Naive thymus-derived CD4-positive, alpha-beta T cell (primary cell): ENCODE measurements at regions not wholly inside any gene's neighbourhood (a gene's known extent, or its start where the extent isn't known, plus 50 kb on each side); places are given as distances from the start of the nearest gene placed in this dataset.
"Not testable (repeated sequence)": the region's sequence is repeated elsewhere in the genome, so short reads cannot be mapped to it uniquely, and the experiment has no call there.

Experiments used
- ATAC-seq: fragments of 150-1000 bp; cut with Tn5 transposase; 2 replicates; pipeline ENCODE4 v1.10.0; 2021; ENCODE audit warnings: mild to moderate bottlenecking, moderate library complexity
- CTCF ChIA-PET: fragments of 350-600 bp; sonication (Branson Sonifier 250); formaldehyde crosslinking; loops from one replicate; lab custom pipeline; 2021; ENCODE audit warnings: antibody characterized with exemption; lab: Charles Lee
- POLR2A ChIA-PET: fragments of 350-600 bp; sonication (Branson Sonifier 250); formaldehyde crosslinking; loops from one replicate; lab custom pipeline; 2021; ENCODE audit warnings: antibody characterized with exemption, inconsistent platforms; lab: Charles Lee
- DNase-seq, 9 donors: peaks; one replicate each; pipeline versions ENCODE4 v3.0.0 to v3.0.0-alpha.2; 2020 to 2022; ENCODE audit warnings: mixed read lengths in 1 of 9
- H3K27ac ChIP-seq: one replicate; pipeline ENCODE4 v1.7.0; 2013; ENCODE audit warnings: mild to moderate bottlenecking, low read depth, low read length, moderate library complexity
- H3K27me3 ChIP-seq, 2 donors: one replicate each; pipeline ENCODE4 v1.7.0; 2013; ENCODE audit warnings: low read length in 2 of 2, mild to moderate bottlenecking in 2 of 2, moderate library complexity in 2 of 2; ENCODE audit not compliant: control insufficient read depth in 2 of 2, insufficient read depth in 2 of 2
- H3K36me3 ChIP-seq, 3 experiments: 1 replicate in 2 of 3; 2 replicates in 1 of 3; pipeline ENCODE4 v1.7.0; 2013; ENCODE audit warnings: low read length in 3 of 3, mild to moderate bottlenecking in 3 of 3, moderate library complexity in 1 of 3; ENCODE audit not compliant: insufficient read depth in 3 of 3, control insufficient read depth in 2 of 3
- H3K4me1 ChIP-seq, 2 donors: one replicate each; pipeline ENCODE4 v1.7.0; 2013; ENCODE audit warnings: low read length in 2 of 2, mild to moderate bottlenecking in 2 of 2, moderate library complexity in 1 of 2; ENCODE audit not compliant: control insufficient read depth in 2 of 2, insufficient read depth in 2 of 2
- H3K4me3 ChIP-seq: 2 replicates; pipeline ENCODE4 v1.7.0; 2013; ENCODE audit warnings: mild to moderate bottlenecking, low read length
- H3K9me3 ChIP-seq, 3 experiments: 1 replicate in 2 of 3; 2 replicates in 1 of 3; pipeline ENCODE4 v1.7.0; 2013; ENCODE audit warnings: low read length in 3 of 3; ENCODE audit not compliant: control insufficient read depth in 2 of 3
- H3K27ac Mint-ChIP-seq, 9 donors: one replicate each; pipeline ENCODE4 v1.8.0; 2020 to 2022; ENCODE audit warnings: mixed read lengths in 9 of 9, mild to moderate bottlenecking in 8 of 9, moderate library complexity in 5 of 9, inconsistent platforms in 2 of 9
- H3K27me3 Mint-ChIP-seq, 5 donors: one replicate each; pipeline ENCODE4 v1.8.0; 2021 to 2022; ENCODE audit warnings: mixed read lengths in 5 of 5, mild to moderate bottlenecking in 1 of 5
- H3K36me3 Mint-ChIP-seq, 5 donors: one replicate each; pipeline ENCODE4 v1.8.0; 2020 to 2022; ENCODE audit warnings: mixed read lengths in 5 of 5, mild to moderate bottlenecking in 3 of 5, inconsistent platforms in 1 of 5
- H3K4me1 Mint-ChIP-seq, 7 donors: one replicate each; pipeline ENCODE4 v1.8.0; 2020 to 2022; ENCODE audit warnings: mixed read lengths in 7 of 7, mild to moderate bottlenecking in 3 of 7, inconsistent platforms in 1 of 7
- H3K4me3 Mint-ChIP-seq, 10 donors: one replicate each; pipeline ENCODE4 v1.8.0; 2020 to 2022; ENCODE audit warnings: mild to moderate bottlenecking in 10 of 10, mixed read lengths in 10 of 10, moderate library complexity in 6 of 10, inconsistent platforms in 2 of 10
- H3K9me3 Mint-ChIP-seq, 11 donors: one replicate each; pipeline ENCODE4 v1.8.0; 2020 to 2022; ENCODE audit warnings: mixed read lengths in 11 of 11, mild to moderate bottlenecking in 4 of 11, inconsistent platforms in 1 of 11, moderate library complexity in 1 of 11
- intact Hi-C, 2 donors: fragments of 100-400 bp; cut with micrococcal nuclease; formaldehyde crosslinking; loops; one replicate each; pipeline ENCODE4 v1.15.1; 2023

DNA sequence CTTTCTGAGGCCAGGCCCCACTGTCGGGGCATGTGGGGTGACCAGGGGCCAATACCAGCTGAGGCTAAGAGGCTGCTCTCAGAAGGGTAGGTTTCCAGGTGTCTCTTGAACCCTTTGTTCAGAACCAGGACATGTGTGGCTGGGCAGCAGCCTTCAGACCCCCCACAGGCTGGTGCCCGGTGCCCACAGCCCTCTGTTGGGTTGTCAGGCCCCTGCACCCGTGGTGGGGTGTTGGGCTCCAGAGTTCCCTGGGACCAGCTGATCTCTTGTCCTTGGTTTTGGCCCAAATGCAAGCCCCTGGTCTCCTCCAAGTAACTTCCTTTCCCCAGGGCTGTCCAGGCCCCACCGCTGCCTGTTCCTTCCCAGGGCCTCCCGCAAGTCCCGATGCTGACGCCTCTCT lies 226.0 kb downstream of the TMEM121 start:
- H3K4me1 Mint-ChIP-seq, CTCF ChIA-PET, DNase-seq, H3K36me3 Mint-ChIP-seq, H3K4me1 ChIP-seq, intact Hi-C loops, POLR2A ChIA-PET, H3K27me3 Mint-ChIP-seq, H3K27ac Mint-ChIP-seq, ATAC-seq, H3K27me3 ChIP-seq, H3K4me3 Mint-ChIP-seq, H3K36me3 ChIP-seq, H3K27ac ChIP-seq, H3K9me3 ChIP-seq, H3K4me3 ChIP-seq: not testable (repeated sequence)
- peaks cover 0 to 20% (median 5%) of the 10 kb centered on the region in 11 donors for H3K9me3 Mint-ChIP-seq

DNA sequence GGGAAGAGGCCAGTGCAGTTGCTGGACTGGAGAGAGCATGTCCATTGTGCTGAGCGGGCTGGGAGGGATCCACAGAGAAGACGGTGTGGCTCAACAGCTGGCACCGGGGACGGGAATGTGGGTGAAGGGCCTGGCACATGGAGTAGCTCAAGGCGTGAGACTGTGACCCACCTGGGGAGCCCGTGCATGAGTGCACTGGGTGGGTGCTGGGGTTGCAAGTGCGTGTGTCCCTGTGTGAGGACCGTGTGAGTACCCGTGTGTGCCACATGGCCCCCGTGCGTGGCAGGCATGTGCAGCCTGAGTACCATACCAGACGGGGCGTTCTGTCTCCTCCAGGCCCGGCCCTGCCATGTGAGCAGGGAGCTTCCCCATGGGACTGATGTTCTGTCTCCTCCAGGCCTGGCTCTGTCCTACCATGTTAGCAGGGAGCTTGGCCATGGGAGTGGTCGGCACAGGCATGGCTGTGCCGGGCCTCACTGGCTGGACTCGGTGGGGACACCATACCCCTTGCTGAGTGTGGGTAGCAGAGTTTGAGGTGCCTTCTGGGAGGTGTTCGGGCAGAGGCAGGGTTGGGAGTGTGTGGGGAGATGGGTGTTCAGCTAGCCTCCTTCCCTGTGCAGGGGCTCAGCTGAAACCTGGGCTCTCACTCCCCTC lies 234.4 kb downstream of the TMEM121 start:
- Histone ChIP-seq H3K4me1 (no peaks in the 10 kb centered on the region), H3K4me3 (no peak overlapping the region), H3K9me3 (no peaks in the 10 kb centered on the region), H3K36me3 (no peaks in the 10 kb centered on the region), H3K27me3 (no peaks in the 10 kb centered on the region), H3K27ac (no peak overlapping the region)
- intact Hi-C loops: no loop called here
- Mint-ChIP-seq H3K27me3 (peaks cover 0 to 11% (median 4%) of the 10 kb centered on the region in 5 donors), H3K27ac (no peak overlapping the region), H3K36me3 (peaks cover 0 to 9% (median 5%) of the 10 kb centered on the region in 5 donors), H3K4me3 (no peak overlapping the region), H3K4me1 (no peaks in the 10 kb centered on the region), H3K9me3 (peaks cover 0 to 22% (median 8%) of the 10 kb centered on the region in 11 donors)
- ATAC-seq (no peak), DNase-seq (peak in 1 of 9 donors; percentile 5)
- ChIA-PET CTCF (no interaction called here), POLR2A (no interaction called here)

DNA sequence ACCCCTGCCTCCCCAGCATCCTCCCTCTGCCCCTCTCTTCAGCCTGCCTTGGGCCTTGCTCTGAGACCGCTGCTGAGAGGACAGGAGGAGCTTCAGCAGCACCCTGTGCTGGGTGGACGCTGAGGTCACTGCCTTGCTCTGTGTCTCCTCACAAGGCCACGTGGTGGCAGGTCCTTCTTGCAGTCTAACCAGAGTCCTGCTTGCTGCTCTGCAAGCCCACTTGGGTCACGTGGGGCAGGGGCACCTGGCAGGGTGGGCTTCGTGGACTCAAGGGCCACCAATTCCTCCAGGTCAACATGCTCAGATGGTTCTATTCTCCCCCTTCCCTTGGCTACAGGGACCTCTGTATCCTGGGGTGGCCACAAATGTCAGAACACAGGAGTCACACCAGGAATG lies 235.0 kb downstream of the TMEM121 start:
- H3K4me3 ChIP-seq, H3K27me3 ChIP-seq, H3K4me1 ChIP-seq, DNase-seq, H3K4me3 Mint-ChIP-seq, H3K36me3 Mint-ChIP-seq, H3K4me1 Mint-ChIP-seq, H3K36me3 ChIP-seq, H3K9me3 ChIP-seq, CTCF ChIA-PET, H3K27ac ChIP-seq, POLR2A ChIA-PET, intact Hi-C loops, H3K27ac Mint-ChIP-seq, ATAC-seq: not testable (repeated sequence)
- peaks cover 0 to 11% (median 5%) of the 10 kb centered on the region in 5 donors for H3K27me3 Mint-ChIP-seq
- peaks cover 0 to 22% (median 8%) of the 10 kb centered on the region in 11 donors for H3K9me3 Mint-ChIP-seq

- no peaks in the 10 kb centered on the region for H3K4me1 Mint-ChIP-seq
- no peaks in the 10 kb centered on the region for H3K27me3 ChIP-seq
- no peaks in the 10 kb centered on the region for H3K9me3 ChIP-seq
- H3K27ac ChIP-seq: no peak overlapping the region
- H3K4me3 ChIP-seq: no peak overlapping the region
- no peaks in the 10 kb centered on the region for H3K4me1 ChIP-seq
- DNase-seq (peak in 1 of 9 donors; percentile 20), ATAC-seq (peak; percentile 22)
- peaks cover 0 to 11% (median 5%) of the 10 kb centered on the region in 5 donors for H3K27me3 Mint-ChIP-seq
- ChIA-PET POLR2A (no interaction called here), CTCF (no interaction called here)
- H3K36me3 Mint-ChIP-seq: peaks cover 0 to 9% (median 5%) of the 10 kb centered on the region in 5 donors
- no peak overlapping the region for H3K4me3 Mint-ChIP-seq
- no peaks in the 10 kb centered on the region for H3K36me3 ChIP-seq
- no peak overlapping the region for H3K27ac Mint-ChIP-seq
- peaks cover 0 to 21% (median 8%) of the 10 kb centered on the region in 11 donors for H3K9me3 Mint-ChIP-seq
- intact Hi-C loops: no loop called here
Observed at GRCh38 chr14:105761842-105762241, 235.5 kb downstream of the TMEM121 start.

GRCh38 chr14:105762262-105762661 lies 235.9 kb downstream of the TMEM121 start:
- DNase-seq, ATAC-seq, POLR2A ChIA-PET, H3K36me3 ChIP-seq, H3K4me3 Mint-ChIP-seq, H3K27ac Mint-ChIP-seq, H3K4me1 ChIP-seq, H3K36me3 Mint-ChIP-seq, H3K4me1 Mint-ChIP-seq, H3K27ac ChIP-seq, CTCF ChIA-PET, H3K27me3 ChIP-seq, H3K4me3 ChIP-seq, intact Hi-C loops, H3K9me3 ChIP-seq: not testable (repeated sequence)
- Mint-ChIP-seq H3K27me3 (peaks cover 0 to 11% (median 5%) of the 10 kb centered on the region in 5 donors), H3K9me3 (peaks cover 0 to 17% (median 6%) of the 10 kb centered on the region in 11 donors)

- H3K9me3 ChIP-seq: not testable (repeated sequence)
Observed at GRCh38 chr14:105764254-105764901, 238.0 kb downstream of the TMEM121 start.

More at GRCh38 chr14:105764254-105764901, 238.0 kb downstream of the TMEM121 start:
- peaks cover 0 to 11% (median 5%) of the 10 kb centered on the region in 5 donors for H3K27me3 Mint-ChIP-seq
- intact Hi-C loops, ATAC-seq, H3K36me3 Mint-ChIP-seq, H3K27ac Mint-ChIP-seq, H3K9me3 Mint-ChIP-seq, H3K4me1 ChIP-seq, H3K27me3 ChIP-seq, H3K27ac ChIP-seq, POLR2A ChIA-PET, H3K4me3 Mint-ChIP-seq, H3K4me3 ChIP-seq, CTCF ChIA-PET, H3K36me3 ChIP-seq, H3K4me1 Mint-ChIP-seq: not testable (repeated sequence)
- DNase-seq: peak in 1 of 9 donors; percentile 19
